Bone marrow (tissue), 2 donors: ENCODE measurements at regions not wholly inside any gene's neighbourhood (a gene's known extent, or its start where the extent isn't known, plus 50 kb on each side); places are given as distances from the start of the nearest gene placed in this dataset.

Source experiments
- DNase-seq, 2 donors: peaks; one replicate each; lab custom pipeline; 2025; lab: John Stamatoyannopoulos, UW

DNA sequence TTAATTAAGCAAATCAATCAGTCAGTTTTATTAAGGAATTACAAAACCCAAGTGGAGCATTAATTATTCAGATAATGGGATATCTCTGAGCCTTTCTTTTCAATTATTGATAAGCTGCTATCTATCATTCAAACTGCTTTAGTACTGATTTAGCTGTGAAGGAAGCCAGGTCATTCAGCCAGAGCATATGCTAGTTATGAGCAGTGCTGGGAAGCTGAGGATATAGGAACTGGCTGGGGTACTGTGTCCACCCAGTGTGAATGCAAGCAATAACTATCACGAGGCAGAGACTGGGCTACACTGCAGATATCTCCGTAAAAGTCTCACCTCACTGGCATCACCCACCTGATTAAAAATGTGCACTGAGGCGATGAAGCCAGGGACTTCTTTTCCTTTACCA is 496.7 kb upstream of the PIK3C3 start:
- no peak for DNase-seq

- DNase-seq, result no peak
Observed at GRCh38 chr18:41457765-41458326, 497.2 kb upstream of the PIK3C3 start.

- no peak for DNase-seq
Observed at GRCh38 chr18:41456831-41457230, 498.2 kb upstream of the PIK3C3 start.

GRCh38 chr18:41449612-41450011 is 505.4 kb upstream of the PIK3C3 start:
- DNase-seq, result no peak

- DNase-seq, result no peak
Observed at GRCh38 chr18:41444943-41445342, 510.1 kb upstream of the PIK3C3 start.

DNA sequence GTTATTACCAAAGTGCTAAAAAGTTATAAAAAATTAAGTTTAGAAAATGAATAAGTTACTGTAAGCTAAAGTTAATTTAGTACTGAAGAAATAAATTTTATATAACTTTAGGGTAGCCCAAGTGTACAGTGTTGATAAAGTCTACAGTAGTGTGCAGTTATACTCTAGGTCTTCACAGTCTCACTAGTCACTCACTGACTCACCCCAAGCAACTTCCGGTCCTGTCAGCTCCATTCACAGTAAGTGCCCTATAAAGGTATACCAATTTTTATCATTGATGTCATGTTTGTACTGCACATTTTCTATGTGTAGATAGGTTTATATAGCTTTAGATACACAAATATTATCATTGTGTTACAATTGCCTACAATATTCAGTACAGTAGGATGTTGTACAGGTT is 518.3 kb upstream of the PIK3C3 start:
- no peak for DNase-seq

DNA sequence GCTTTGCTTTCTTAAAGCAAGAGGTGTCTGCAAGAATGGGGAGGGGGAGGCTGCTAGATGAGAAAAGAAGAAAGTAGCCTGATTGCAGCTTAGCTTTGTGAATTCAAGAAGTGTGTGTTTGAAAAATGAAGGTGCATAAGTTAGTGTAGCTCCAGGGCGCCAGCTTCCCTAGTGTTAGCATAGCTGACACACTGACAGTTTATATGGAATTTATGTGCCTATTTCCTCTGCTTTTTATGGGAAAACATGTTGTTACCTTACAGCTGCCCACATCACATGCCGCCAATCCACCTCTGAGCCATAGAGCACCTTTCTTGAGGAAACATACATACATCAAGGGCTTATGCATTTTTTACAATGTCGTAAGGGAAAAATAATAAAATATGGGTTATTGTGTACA is 536.4 kb upstream of the PIK3C3 start:
- DNase-seq, result no peak

- no peak for DNase-seq
Observed at GRCh38 chr18:41416044-41416443, 539.0 kb upstream of the PIK3C3 start.

GRCh38 chr18:41410006-41410405 is 545.0 kb upstream of the PIK3C3 start:
- DNase-seq, result no peak

DNA sequence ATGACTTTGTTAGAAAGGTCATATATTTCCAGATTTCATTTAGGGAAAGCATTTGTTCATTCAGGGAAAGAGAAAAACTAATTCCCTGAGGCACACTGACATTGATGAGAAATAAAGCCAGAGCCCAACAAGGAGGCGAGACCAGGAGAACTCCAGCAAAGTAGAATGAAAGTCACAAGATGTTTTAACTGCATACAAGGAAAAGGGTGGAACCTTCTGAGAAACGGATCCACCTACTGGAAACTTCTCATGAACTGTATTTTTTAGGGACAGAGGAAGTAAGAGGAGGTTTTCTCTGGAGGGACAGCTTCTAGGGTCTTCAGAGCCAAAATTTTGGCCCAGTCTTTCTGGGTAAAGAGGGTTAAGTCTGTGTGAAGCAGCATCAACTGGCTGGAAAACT is 548.2 kb upstream of the PIK3C3 start:
- no peak for DNase-seq

GRCh38 chr18:41396861-41397260 is 558.2 kb upstream of the PIK3C3 start:
- DNase-seq, result no peak

DNA sequence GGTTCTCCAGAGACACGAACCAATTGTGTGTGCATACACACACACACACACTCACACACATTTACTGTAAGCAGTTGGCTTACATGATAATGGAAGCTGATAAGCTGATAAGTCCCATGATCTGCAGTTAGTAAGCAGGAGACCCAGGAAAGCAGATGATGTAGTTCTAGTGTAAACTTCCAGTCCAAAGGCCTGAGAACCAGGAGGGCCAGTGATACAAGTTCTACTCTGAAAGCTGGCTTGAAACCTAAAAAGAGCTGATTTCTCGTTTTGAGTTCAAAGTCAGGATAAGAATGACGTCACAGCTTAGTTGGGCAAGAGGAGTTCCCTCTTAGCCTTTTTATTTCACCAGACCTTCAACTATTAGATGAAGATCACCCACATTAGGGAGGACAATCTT is 558.8 kb upstream of the PIK3C3 start:
- DNase-seq, result no peak

DNA sequence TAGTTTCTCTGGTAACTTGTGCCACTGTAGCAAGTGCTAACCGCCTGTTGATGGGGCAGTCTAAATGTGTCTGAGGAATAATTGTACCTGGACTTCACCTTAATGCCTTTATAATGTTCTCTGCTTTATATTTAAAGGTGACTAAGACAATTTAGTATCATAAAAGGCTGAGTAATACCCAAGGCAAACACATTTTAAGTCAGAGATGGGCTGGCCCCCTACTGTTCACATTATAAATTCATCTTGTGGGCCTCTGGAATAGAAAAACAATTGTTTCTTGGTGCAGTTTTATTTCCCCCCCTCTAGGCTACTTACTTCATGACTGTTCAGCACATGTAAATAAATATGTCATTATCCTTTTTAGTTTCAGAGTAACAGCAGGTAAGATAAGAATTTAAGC is 559.3 kb upstream of the PIK3C3 start:
- no peak for DNase-seq

GRCh38 chr18:41391616-41392595 is 563.1 kb upstream of the PIK3C3 start:
- no peak for DNase-seq

DNA sequence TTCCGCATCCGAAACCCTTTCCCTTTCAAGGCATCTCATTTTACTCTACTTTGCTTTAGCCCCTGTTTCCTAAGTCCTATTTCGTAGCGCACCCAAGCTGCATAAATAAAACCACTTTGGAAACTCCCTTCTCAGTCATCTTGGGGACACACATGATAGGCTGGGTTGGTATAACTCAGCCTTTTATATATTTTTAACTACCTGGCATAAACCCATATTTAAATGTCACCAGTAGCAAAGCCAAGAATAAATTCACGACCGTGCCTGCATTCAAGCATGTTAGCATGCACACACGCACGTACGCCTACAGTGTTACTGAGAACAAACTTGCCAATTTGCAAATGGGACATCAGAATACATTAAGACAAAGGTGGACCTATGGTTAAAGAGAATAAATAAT is 564.7 kb upstream of the PIK3C3 start:
- DNase-seq, result no peak

DNA sequence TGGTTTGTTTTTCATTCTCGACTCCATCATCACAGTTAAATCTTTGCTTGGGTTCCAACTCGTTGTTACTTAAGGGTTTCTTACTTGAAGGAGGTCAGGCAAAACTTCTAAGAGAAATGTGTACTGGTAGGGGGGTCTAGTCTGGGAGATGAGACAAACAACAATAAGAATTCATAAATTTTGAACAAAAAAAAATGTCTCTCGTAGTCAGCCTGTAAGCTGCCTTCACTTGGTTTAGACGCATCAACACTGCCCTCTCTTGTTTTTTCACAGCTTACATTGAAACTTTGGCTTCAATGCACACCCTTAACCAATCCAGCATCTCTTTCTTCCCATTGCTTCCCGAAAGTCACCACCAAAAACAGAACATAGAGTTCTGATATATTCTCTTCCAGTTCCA is 576.4 kb upstream of the PIK3C3 start:
- no peak for DNase-seq

- DNase-seq, result no peak
Observed at GRCh38 chr18:41373612-41374011, 581.4 kb upstream of the PIK3C3 start.

DNA sequence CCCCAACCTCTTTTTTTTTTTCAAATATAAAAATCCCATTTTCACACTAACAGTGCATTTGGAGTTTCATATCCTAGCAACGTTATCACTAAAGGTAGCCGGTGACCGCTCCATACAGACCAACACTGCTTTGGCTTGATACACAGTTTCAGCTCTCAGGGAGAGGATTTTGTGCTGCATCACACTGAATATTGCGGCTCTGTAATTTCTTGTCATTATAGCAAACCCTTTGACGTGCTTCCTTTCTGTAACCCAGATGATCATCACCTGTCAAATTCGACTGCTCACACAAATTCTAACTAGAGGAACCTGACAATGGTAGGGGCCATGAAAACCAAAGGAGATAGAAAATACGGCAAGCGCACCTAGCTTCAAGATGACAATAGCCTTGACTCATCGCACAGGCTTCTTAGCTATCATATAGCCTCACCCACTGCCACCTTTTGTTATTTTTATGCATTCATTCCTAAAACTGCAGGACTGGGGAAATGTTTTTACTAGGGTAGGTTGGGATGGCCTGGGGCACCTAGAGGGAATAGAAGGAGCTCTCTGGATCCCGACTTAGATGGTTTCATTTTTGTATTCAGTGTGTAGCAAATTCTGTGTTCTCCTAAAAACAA is 582.9 kb upstream of the PIK3C3 start:
- DNase-seq, result no peak

DNA sequence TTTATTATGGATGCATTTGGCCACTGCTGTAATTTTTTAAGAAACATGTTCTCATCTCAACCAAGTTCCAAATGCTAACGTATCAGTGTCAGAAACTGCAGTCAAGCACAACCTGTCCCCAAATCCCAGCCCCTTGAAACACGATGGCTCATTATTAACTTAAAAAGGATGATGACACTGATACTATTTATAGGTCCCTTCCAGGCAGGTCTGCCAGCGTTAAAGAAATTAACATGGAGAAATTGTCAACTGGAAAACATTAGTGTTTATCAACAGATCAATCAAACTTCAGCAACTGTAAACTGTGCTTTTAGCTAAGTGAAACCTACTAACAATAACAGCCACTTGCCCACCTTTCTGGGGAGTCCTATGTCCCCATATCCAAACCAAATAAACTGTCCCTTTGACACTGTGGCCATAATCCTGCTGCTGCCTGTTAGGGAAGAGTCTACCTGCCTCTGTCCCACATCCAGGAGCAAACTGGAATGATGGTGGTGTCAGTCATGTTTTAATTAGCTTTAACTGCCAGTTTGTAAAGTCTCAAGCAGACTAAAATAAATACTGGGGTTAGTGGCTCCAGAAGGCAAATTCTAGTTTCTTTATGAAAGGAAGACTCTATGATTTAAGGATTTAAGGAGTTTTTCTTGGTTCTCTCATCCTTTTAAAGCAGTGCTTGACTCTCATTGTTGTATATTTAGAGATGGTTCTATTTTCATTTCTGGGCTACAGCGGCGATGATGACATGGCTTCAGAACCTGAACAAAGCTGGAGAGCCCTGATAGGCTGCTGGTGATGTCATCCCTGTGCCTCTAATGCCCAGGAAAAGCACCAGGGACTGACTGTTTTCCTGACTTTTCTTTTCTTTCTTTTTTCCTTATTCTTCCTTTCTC is 583.6 kb upstream of the PIK3C3 start:
- DNase-seq, result no peak

- DNase-seq, result no peak
Observed at GRCh38 chr18:41370740-41371139, 584.3 kb upstream of the PIK3C3 start.

DNA sequence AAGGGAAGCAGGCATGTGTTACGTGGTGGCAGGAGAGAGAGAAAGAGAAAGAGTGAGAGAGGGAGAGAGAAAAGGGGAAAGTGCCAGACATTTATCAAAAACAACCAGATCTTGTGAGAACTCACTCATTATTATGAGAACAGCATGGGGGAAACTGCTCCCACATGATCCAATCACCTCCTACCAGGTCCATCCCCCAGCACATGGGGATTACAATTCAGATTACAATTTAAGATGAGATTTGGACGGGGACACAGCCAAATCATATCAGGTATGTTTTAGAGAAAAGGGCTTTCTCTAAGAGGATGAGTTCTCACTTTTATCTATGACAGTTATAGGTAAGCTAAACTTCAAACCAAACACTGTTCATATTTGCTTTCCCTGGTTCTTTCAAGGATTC is 597.3 kb upstream of the PIK3C3 start:
- no peak for DNase-seq
